Astrocyte of the spinal cord (primary cell): ENCODE measurements at regions not wholly inside any gene's neighbourhood (a gene's known extent, or its start where the extent isn't known, plus 50 kb on each side); places are given as distances from the start of the nearest gene placed in this dataset.

Experiments used
- DNase-seq: peaks from one replicate; pipeline ENCODE4 v3.0.0; 2011; ENCODE audit warnings: low read depth, low spot score
- H3K4me3 ChIP-seq: 2 replicates; pipeline ENCODE4 v1.5.1; 2011; ENCODE audit warnings: low read depth, mild to moderate bottlenecking, low read length, moderate library complexity
- in situ Hi-C: cut with HindIII; loops from 2 replicates; pipeline ENCODE4 v1.10.0; 2017; ENCODE audit warnings: low sequenced_read_pairs
- TF ChIP-seq, protein P1 (sequence below): IDR thresholded peaks from 2 replicates; pipeline ENCODE4 v1.5.1; 2012; ENCODE audit warnings: low read depth, mild to moderate bottlenecking, low read length, inconsistent platforms

GRCh38 chr9:89249001-89249400 lies 62.0 kb upstream of the CKS2 start:
- no peak for DNase-seq
- TF ChIP-seq, protein P1, sequence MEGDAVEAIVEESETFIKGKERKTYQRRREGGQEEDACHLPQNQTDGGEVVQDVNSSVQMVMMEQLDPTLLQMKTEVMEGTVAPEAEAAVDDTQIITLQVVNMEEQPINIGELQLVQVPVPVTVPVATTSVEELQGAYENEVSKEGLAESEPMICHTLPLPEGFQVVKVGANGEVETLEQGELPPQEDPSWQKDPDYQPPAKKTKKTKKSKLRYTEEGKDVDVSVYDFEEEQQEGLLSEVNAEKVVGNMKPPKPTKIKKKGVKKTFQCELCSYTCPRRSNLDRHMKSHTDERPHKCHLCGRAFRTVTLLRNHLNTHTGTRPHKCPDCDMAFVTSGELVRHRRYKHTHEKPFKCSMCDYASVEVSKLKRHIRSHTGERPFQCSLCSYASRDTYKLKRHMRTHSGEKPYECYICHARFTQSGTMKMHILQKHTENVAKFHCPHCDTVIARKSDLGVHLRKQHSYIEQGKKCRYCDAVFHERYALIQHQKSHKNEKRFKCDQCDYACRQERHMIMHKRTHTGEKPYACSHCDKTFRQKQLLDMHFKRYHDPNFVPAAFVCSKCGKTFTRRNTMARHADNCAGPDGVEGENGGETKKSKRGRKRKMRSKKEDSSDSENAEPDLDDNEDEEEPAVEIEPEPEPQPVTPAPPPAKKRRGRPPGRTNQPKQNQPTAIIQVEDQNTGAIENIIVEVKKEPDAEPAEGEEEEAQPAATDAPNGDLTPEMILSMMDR, result no peak
- H3K4me3 ChIP-seq, result no peak overlapping the region
- in situ Hi-C loops, result no loop called here

DNA sequence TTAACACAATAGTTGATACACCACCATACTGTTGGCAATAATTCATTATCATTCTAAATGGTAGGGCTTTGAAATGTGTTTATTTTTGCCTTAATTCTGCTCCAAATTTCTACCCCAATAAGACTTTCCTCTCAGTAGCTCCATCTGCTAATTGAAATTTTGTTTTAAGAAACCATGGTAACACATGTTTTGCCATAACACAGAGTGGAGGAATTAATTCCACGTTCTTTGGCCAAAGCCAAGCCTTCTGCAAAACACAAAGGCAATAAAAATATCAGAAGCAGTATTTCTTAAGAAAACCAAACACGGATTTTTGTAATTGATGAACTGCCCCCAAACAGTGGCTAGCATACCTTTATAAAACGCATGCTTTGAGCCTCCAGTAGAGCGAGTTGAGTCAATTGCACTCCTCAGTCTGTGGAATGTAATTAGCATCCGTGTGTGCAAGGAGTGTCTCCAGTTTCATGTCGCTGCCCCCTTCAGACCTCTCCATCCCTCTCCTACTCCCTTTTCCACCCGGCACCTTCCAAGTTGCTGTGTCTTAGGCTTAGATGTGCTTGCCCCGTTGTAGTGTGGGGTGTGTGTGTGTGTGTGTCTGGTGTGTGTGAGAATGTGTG lies 58.2 kb upstream of the CKS2 start:
- in situ Hi-C loops, result no loop called here
- TF ChIP-seq, protein P1, result no peak
- no peak for DNase-seq
- H3K4me3 ChIP-seq, result no peak overlapping the region

DNA sequence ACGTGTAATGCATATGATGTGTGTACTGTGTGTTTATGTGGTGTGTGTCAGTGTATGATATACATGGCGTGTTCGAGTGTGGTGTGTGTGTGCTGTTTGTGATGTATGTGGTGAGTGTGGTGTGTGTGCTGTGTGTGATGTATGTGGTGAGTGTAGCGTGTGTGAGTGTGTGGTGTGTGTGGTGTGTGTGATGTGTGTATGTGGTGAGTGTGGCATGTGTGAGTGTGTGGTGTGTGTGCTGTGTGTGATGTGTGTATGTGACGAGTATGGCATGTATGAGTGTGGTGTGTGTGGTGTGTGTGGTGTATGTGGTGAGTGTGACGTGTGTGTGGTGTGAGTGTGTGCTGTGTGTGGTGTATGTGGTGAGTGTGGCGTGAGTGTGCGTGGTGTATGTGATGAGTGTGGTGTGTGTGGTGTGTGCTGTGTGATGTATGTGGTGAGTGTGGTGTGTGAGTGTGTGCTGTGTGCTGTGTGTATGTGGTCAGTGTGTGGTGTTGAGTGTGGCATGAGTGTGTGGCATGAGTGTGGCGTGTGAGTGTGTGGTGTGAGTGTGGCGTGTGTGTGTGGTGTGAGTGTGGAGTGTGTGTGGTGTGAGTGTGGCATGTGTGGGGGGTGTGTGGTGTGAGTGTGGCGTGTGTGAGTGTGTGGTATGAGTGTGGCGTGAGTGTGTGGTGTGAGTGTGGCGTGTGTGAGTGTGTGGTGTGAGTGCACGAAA lies 56.8 kb upstream of the CKS2 start:
- no peak overlapping the region for H3K4me3 ChIP-seq
- DNase-seq, result no peak
- TF ChIP-seq, protein P1, result no peak
- in situ Hi-C loops, result no loop called here

DNA sequence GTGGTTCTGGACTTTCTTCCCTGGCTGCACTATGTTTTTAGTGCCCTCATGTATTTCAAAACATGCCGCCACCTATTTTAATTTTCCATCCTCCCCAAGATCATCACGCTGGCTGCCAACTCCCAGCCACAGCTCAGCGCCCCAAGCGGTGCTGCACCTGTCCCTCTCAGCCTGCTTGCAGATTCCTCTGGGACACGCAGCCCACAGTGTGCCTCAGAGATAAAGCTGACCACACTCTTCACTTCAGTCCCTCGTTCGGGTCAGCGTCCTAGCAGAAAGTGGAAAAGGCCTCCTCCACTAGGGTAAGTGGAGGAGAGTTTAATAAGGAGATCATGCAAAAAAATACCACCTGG lies 56.2 kb upstream of the CKS2 start:
- H3K4me3 ChIP-seq, result no peak overlapping the region
- TF ChIP-seq, protein P1, result no peak
- no peak for DNase-seq
- in situ Hi-C loops, result no loop called here

DNA sequence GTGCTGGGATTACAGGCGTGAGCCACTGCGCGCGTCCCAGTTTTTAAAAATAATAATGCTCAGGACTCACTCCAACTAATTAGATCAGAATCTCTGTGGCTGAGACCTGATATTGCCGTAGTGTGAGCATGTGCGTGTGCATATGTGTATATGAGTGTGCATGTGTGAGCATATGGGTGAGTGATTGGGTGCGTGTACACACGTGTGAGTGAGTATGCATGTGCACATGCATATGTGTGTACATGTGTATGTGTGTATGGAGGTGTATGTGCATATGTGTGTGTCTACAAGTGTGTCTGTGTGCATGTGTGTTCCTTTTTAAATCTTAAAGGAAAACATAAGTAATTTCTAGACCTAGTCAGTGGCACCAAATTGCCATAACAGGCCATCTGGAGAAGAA lies 54.8 kb upstream of the CKS2 start:
- in situ Hi-C loops, result no loop called here
- no peak overlapping the region for H3K4me3 ChIP-seq
- TF ChIP-seq, protein P1, result no peak
- DNase-seq, result no peak

- H3K4me3 ChIP-seq, result no peak overlapping the region
- in situ Hi-C loops, result no loop called here
- TF ChIP-seq, protein P1, result no peak
- DNase-seq, result no peak
Observed at GRCh38 chr9:89256642-89257041, 54.4 kb upstream of the CKS2 start.
